Stimulated activated CD4-positive, alpha-beta T cell treated with anti-CD3 and anti-CD28 coated beads, Interleukin-15, amount 100 ng/mL, for 24 hours (primary cell): ENCODE measurements at regions not wholly inside any gene's neighbourhood (a gene's known extent, or its start where the extent isn't known, plus 50 kb on each side); places are given as distances from the start of the nearest gene placed in this dataset.
"Not testable (repeated sequence)": the region's sequence is repeated elsewhere in the genome, so short reads cannot be mapped to it uniquely, and the experiment has no call there.

Source experiments
- DNase-seq: peaks from one replicate; pipeline ENCODE4 v3.0.0-alpha.2; 2020

DNA sequence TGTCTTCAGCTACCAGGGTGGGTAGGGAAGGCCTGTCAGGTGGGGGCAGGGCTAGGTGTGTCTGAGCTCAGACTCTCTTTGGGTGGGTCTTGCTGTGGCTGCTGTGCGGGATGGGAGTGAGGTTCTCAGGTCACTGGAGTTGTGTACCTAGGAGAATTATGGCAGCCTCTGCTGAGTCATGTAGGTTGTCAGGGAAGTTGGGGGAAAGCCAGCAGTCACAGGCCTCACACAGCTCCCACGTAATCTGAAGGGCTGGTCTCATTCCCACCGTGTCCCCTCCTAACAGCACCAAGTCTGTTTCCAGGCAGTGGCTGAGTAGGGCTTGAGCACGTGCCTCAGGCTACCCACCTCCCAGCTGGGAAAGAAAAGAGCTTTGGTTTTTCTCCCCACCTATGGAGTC lies 67.0 kb downstream of the CHCHD4 start:
- no peak for DNase-seq

- DNase-seq = no peak
Measured at GRCh38 chr3:14047841-14048240, 76.8 kb downstream of the CHCHD4 start.

DNA sequence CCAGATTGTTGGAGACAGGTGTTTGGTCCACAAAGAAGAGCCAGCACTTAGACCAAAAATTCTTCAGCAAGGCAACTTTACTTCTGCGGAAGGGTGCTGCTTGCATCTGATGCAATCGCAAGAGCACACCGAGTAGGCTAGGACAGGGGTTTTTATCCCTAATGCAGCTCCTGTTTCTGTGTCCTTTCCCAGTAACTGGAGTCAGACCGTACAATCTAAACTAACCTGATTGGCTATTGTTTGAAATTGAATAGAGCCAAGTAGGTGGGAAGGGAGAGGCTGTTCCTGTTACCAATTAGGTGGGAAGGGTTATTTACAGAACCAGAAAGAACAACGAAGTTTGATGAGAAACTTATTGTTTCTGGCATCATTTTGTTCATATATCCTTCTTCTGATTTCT lies 77.6 kb downstream of the CHCHD4 start:
- DNase-seq = no peak

GRCh38 chr3:14042680-14043079 lies 82.0 kb downstream of the CHCHD4 start:
- no peak for DNase-seq

- no peak for DNase-seq
Measured at GRCh38 chr3:14039149-14039548, 85.5 kb downstream of the CHCHD4 start.

DNA sequence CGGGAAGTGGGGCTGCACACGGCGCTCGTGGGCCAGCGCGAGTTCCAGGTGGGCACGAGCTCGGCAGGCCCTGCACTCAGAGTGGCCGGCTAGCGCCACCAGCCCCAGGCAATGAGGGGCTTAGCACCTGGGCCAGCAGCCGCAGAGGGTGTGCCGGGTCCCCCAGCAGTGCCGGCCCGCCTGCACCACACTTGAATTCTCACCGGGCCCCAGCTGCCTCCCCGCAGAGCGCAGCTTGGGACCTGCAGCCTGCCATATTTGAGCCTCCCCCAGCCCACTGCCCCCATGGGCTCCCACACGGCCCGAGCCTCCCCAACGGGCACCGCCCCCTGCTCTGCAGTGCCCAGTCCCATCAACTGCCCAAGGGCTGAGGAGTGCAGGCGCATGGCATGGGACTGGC lies 87.5 kb downstream of the CHCHD4 start:
- DNase-seq = no peak

- no peak for DNase-seq
Measured at GRCh38 chr3:14033023-14033422, 91.6 kb downstream of the CHCHD4 start.

- DNase-seq = no peak
Measured at GRCh38 chr3:14031271-14031670, 93.4 kb downstream of the CHCHD4 start.

DNA sequence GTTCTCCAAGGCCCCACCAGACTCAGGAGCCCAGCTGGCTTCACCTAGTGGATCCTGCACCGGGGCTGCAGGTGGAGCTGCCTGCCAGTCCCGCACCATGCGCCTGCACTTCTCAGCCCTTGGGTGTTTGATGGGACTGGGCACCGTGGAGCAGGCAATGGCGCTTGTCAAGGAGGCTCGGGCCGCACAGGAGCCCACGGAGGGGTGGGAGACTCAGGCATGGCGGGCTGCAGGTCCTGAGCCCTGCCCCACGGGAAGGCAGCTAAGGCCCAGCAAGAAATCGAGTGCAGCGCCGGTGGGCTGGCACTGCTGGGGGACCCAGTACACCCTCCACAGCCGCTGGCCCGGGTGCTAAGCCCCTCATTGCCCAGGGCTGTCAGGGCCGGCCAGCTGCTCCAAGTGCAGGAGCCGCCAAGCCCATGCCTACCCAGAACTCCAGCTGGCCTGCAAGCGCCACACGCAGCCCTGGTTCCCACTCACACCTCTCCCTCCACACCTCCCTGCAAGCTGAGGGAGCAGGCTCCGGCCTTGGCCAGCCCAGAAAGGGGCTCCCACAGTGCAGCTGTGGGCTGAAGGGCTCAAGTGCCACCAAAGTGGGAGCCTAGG lies 95.2 kb downstream of the CHCHD4 start:
- not testable (repeated sequence) for DNase-seq

- DNase-seq = not testable (repeated sequence)
Measured at GRCh38 chr3:14028122-14028521, 96.5 kb downstream of the CHCHD4 start.

DNA sequence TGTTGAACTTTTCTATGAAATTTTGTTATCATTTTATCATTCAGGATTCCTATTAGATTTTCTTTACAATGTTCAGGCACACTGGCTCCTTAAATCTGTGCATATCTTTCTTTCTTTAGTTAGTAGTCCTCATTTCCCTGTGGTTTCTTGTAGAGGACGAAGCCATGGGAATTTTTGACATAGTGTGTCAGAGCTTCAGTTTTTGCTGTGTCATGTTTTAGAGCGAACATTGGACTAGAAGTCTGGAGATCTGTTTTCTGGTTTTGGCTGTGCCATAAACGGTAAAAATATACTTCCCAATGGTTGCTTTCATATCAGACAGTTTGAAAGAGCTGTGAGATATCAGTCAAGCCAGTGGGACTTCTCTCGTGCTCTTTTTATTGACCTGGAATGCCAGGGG lies 105.2 kb downstream of the CHCHD4 start:
- DNase-seq = no peak

GRCh38 chr3:14016900-14017475 lies 107.7 kb downstream of the CHCHD4 start:
- no peak for DNase-seq

GRCh38 chr3:14007006-14007405 lies 117.7 kb downstream of the CHCHD4 start:
- DNase-seq = no peak

DNA sequence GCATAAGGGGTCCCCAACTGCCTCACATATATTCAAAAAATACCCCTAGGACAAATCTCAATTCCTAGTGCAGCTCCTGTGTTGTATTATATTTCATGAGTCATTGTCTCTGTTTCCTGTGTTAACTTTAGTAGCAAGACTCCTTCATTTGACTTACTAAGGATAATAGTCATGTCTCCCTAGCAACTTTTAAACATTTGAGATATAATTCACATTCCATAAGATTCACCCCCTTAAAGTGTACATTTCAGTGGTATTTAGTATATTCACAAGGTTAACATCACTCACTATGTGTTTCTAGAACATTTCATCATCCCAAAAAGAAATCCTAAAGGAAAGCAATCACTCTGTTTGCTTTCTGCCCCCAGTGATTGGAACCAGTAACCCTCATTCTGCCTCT lies 121.3 kb upstream of the WNT7A start:
- no peak for DNase-seq

DNA sequence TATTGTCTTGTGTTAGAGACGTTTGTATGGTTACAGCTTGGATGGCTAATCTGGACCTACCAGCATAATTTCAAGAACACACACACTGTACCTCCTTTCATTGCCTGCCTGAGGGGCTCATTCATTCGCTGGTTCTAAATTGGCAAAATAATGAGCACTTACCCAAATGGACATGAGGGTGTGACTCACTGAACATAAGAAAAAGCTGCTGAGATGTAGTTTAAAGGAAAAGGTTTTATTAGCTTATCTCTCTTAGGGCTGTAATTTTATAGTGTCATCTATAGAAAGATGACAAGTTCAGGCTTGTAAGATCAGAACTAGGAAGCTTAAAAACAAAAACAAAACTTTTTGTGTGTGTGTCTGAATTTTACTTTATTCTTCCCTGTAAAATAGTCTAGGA lies 120.7 kb upstream of the WNT7A start:
- no peak for DNase-seq

DNA sequence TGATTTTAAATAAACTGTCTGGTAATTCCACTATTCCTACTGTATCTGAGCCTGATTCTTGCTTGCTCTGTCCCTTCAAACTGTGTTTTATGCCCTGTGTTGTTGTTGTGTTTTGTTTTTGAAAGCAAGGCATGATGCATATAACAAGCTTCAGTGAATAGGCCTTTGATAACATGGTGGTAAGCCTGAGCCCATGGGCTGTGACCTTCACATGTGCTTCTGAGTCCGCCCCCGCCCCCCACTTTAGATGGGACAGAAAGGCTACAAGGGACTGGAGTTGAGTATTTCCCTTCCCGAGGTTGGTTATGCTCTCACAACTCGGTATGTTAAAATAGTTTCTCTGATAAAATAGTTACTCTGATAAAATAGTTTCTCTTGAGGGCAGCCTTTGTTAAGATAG lies 119.0 kb upstream of the WNT7A start:
- DNase-seq = no peak

- not testable (repeated sequence) for DNase-seq
Measured at GRCh38 chr3:13995216-13995615, 115.3 kb upstream of the WNT7A start.

GRCh38 chr3:13988925-13989324 lies 109.1 kb upstream of the WNT7A start:
- not testable (repeated sequence) for DNase-seq

DNA sequence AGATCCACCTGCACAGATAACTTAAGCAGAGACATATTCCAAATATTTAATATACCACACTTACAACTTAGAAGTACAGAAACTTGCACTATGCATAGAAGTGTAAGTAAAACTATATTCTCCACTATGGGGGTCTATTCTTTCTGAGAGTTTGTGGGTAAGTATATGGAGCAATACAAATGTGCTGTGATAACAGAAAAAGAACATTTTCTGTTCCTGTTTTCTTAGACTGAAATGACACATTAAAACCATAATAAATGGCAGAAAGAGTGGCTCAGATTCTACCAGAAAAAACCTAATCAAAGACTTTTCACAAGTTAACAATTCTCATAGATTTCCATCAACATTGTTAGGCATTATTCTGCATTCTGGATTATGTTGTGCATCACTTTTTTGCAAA lies 96.6 kb upstream of the WNT7A start:
- no peak for DNase-seq

DNA sequence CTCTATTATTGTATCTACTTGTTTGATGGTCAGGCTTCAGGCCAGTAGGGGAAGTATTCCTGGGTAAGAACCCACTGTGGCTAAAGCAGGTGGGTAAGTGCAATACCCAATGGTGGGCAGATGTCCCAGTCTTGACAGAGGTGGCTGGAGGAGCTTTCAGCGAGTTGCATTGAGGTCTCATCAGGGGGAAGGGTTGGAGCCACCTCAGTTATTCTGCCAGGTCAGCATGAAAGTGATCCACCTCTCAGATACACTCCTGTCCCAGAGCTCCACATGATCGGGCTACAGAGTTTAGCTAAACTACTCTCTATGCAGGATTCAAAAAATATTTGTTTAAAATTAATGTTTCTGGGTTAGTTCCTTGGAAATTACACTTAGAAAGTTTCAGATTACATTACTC lies 95.8 kb upstream of the WNT7A start:
- no peak for DNase-seq

GRCh38 chr3:13972679-13973379 lies 93.0 kb upstream of the WNT7A start:
- no peak for DNase-seq

DNA sequence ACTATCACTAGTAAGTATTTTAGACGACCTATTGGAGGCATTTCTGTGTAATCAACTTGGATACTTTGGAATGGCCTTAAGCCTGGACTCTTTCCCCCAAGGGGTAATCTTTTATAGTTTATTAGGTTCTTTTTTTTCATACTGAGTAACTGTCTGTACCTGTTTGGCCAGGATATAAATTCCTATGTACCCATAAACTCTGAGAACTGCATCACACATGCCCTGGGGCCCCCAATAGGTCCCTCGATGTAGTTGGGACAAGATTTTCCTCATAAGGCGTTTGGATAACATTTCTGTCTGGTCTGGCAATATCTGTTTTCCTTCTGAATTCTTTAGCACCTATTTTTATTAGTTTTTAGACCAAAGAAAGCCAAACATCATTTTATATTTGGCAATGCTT lies 86.4 kb upstream of the WNT7A start:
- no peak for DNase-seq

DNA sequence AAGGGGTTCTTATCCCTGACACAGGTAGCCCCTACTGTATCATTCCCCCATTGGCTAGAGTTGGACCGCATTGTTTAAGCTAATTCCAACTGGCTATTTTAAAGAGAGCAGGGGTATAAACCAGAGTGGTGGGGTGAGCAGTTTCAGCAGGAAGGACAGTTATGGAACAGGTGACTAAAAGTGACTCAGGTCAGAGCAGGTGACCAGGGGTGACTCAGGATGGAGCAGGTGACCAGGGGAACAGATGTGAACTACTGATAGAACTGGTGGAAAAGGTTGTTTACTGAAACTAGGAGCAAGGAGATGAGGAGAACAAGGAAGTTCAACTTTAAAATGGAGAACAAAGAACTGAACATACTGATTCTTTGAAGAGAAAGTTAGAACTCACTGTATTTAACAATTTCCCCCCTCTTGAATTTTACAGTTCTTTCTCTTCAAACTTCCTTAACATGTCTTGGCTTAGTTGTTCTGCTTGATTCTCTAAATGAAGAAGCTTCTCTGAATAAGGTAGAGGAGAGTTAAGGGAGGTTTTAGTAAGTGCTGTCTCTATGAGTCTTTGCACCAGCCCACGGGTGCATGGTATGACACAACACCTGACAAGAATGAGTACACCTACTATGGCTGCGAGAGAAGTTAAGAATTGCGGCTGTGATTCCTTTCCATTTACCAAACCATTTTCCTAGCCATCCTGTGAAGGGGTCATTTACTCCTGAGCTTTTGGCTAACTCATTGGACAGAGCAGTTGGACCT lies 83.4 kb upstream of the WNT7A start:
- DNase-seq = no peak
